ENCODE measurements at regions not wholly inside any gene's neighbourhood (a gene's known extent, or its start where the extent isn't known, plus 50 kb on each side); places are given as distances from the start of the nearest gene placed in this dataset.

DNA sequence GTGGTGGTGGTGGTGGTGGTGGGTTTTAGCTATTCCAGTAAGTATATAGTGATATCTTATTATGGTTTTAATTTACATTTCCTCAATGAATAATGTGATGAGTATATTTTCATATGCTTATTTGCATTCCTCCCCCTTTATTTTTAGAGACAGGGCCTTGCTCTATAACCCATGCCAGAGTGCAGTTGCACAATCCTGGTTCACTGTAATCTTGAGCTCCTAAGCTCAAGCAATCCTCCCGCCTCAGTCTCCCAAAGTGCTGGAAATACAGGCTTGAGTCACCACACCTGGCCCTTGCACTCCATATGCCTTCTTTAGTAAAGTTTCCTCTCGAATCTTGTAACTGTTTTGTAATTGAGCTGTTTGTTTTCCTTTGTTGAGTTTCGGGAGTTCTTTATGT is 577.7 kb upstream of the AUTS2 start:
- H3K9me3 ChIP-seq (ENCODE audit: insufficient read depth, low read depth, low read length) = peaks cover 4% of the 10 kb centered on the region; the same call in 1 of the 2 replicates
- no peaks in the 10 kb centered on the region for H3K36me3 ChIP-seq (ENCODE audit: insufficient read depth, low read length)
- H3K79me2 ChIP-seq (ENCODE audit: insufficient read depth, low read length) = no peaks in the 10 kb centered on the region
- TF ChIP-seq EZH2phosphoT487 (IDR thresholded peaks at IDR 0.05; ENCODE audit: borderline replicate concordance) = no peak
- TF ChIP-seq, protein P1, sequence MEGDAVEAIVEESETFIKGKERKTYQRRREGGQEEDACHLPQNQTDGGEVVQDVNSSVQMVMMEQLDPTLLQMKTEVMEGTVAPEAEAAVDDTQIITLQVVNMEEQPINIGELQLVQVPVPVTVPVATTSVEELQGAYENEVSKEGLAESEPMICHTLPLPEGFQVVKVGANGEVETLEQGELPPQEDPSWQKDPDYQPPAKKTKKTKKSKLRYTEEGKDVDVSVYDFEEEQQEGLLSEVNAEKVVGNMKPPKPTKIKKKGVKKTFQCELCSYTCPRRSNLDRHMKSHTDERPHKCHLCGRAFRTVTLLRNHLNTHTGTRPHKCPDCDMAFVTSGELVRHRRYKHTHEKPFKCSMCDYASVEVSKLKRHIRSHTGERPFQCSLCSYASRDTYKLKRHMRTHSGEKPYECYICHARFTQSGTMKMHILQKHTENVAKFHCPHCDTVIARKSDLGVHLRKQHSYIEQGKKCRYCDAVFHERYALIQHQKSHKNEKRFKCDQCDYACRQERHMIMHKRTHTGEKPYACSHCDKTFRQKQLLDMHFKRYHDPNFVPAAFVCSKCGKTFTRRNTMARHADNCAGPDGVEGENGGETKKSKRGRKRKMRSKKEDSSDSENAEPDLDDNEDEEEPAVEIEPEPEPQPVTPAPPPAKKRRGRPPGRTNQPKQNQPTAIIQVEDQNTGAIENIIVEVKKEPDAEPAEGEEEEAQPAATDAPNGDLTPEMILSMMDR (conservative IDR thresholded peaks at IDR 0.05; ENCODE audit: low read length) = no peak
- no peaks in the 10 kb centered on the region for H3K9me2 ChIP-seq (replicated peaks; ENCODE audit: low read depth, low read length)
- no peaks in the 10 kb centered on the region for H3K27me3 ChIP-seq (ENCODE audit: insufficient read depth, low read length, poor library complexity, severe bottlenecking)
- no peak overlapping the region for H3K9ac ChIP-seq (ENCODE audit: low read depth, low read length, poor library complexity, severe bottlenecking)
- H3K4me2 ChIP-seq (ENCODE audit: low read depth, low read length, poor library complexity, severe bottlenecking) = no peak overlapping the region
- H3K4me1 ChIP-seq (ENCODE audit: insufficient read depth, low read length, poor library complexity, severe bottlenecking) = no peaks in the 10 kb centered on the region
- H4K20me1 ChIP-seq (ENCODE audit: insufficient read depth, low read length, poor library complexity, severe bottlenecking) = no peaks in the 10 kb centered on the region
- H3K4me3 ChIP-seq (ENCODE audit: low read length, poor library complexity, severe bottlenecking) = no peak overlapping the region
- H3F3A ChIP-seq (ENCODE audit: low read depth) = no peaks in the 10 kb centered on the region
- no peak overlapping the region for H2AFZ ChIP-seq (ENCODE audit: low read length)

DNA sequence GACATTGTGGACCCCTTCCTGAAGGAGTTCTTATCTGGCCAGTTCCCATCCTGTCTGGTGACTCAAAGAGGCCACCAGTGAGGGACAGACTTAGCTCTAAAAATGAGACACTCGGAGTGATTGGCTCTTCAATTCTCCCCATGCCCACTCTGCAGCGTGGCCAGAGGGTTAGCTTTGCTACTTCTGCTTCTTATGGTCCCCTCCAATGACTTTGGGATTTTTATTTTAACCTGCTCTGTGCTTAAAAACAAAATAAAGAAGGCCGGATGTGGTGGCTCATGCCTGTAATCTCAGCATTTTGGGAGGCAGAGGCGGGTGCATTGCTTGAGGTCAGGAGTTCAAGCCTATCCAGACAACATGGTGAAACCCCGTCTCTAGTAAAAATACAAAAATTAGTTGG is 573.0 kb upstream of the AUTS2 start:
- no peaks in the 10 kb centered on the region for H4K20me1 ChIP-seq (ENCODE audit: insufficient read depth, low read length, poor library complexity, severe bottlenecking)
- no peaks in the 10 kb centered on the region for H3K36me3 ChIP-seq (ENCODE audit: insufficient read depth, low read length)
- no peak overlapping the region for H3K4me2 ChIP-seq (ENCODE audit: low read depth, low read length, poor library complexity, severe bottlenecking)
- no peak overlapping the region for H3K9ac ChIP-seq (ENCODE audit: low read depth, low read length, poor library complexity, severe bottlenecking)
- H3K4me1 ChIP-seq (ENCODE audit: insufficient read depth, low read length, poor library complexity, severe bottlenecking) = no peaks in the 10 kb centered on the region
- no peaks in the 10 kb centered on the region for H3K79me2 ChIP-seq (ENCODE audit: insufficient read depth, low read length)
- H3K9me3 ChIP-seq (ENCODE audit: insufficient read depth, low read depth, low read length) = peaks cover 4% of the 10 kb centered on the region; the same call in 1 of the 2 replicates
- H3F3A ChIP-seq (ENCODE audit: low read depth) = no peaks in the 10 kb centered on the region
- no peaks in the 10 kb centered on the region for H3K27me3 ChIP-seq (ENCODE audit: insufficient read depth, low read length, poor library complexity, severe bottlenecking)
- no peak overlapping the region for H2AFZ ChIP-seq (ENCODE audit: low read length)
- no peak overlapping the region for H3K4me3 ChIP-seq (ENCODE audit: low read length, poor library complexity, severe bottlenecking)
- TF ChIP-seq EZH2phosphoT487 (IDR thresholded peaks at IDR 0.05; ENCODE audit: borderline replicate concordance) = no peak
- TF ChIP-seq, protein P1 (conservative IDR thresholded peaks at IDR 0.05; ENCODE audit: low read length) = no peak
- no peaks in the 10 kb centered on the region for H3K9me2 ChIP-seq (replicated peaks; ENCODE audit: low read depth, low read length)

DNA sequence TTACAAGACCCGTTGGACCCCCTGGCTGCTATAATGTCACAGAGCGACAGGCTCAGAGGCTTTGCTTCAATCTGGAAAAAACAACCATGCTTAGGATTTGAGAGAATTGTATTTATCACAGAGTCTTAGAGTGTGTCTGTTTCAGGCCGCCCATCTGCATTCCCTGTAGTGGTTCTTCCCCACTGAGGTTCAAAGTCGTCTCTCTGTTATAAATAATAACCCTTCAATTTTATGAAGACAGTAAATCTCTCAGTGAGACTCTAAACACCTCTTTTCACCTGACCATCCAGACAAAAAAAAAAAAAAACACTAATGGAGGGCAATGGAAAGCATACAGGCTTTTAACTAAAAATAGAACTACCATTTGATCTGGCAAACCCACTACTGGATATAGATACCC is 565.4 kb upstream of the AUTS2 start:
- no peaks in the 10 kb centered on the region; the same call in 1 of the 2 replicates for H3K9me3 ChIP-seq (ENCODE audit: insufficient read depth, low read depth, low read length)
- no peaks in the 10 kb centered on the region for H4K20me1 ChIP-seq (ENCODE audit: insufficient read depth, low read length, poor library complexity, severe bottlenecking)
- TF ChIP-seq EZH2phosphoT487 (IDR thresholded peaks at IDR 0.05; ENCODE audit: borderline replicate concordance) = no peak
- TF ChIP-seq, protein P1 (conservative IDR thresholded peaks at IDR 0.05; ENCODE audit: low read length) = no peak
- no peaks in the 10 kb centered on the region for H3K9me2 ChIP-seq (replicated peaks; ENCODE audit: low read depth, low read length)
- H3K4me1 ChIP-seq (ENCODE audit: insufficient read depth, low read length, poor library complexity, severe bottlenecking) = no peaks in the 10 kb centered on the region
- no peaks in the 10 kb centered on the region for H3K79me2 ChIP-seq (ENCODE audit: insufficient read depth, low read length)
- no peak overlapping the region for H3K4me3 ChIP-seq (ENCODE audit: low read length, poor library complexity, severe bottlenecking)
- H3F3A ChIP-seq (ENCODE audit: low read depth) = no peaks in the 10 kb centered on the region
- H3K27me3 ChIP-seq (ENCODE audit: insufficient read depth, low read length, poor library complexity, severe bottlenecking) = no peaks in the 10 kb centered on the region
- H3K9ac ChIP-seq (ENCODE audit: low read depth, low read length, poor library complexity, severe bottlenecking) = no peak overlapping the region
- H2AFZ ChIP-seq (ENCODE audit: low read length) = no peak overlapping the region
- H3K4me2 ChIP-seq (ENCODE audit: low read depth, low read length, poor library complexity, severe bottlenecking) = no peak overlapping the region
- H3K36me3 ChIP-seq (ENCODE audit: insufficient read depth, low read length) = no peaks in the 10 kb centered on the region
